ENCODE measurements at regions not wholly inside any gene's neighbourhood (a gene's known extent, or its start where the extent isn't known, plus 50 kb on each side); places are given as distances from the start of the nearest gene placed in this dataset.

DNA sequence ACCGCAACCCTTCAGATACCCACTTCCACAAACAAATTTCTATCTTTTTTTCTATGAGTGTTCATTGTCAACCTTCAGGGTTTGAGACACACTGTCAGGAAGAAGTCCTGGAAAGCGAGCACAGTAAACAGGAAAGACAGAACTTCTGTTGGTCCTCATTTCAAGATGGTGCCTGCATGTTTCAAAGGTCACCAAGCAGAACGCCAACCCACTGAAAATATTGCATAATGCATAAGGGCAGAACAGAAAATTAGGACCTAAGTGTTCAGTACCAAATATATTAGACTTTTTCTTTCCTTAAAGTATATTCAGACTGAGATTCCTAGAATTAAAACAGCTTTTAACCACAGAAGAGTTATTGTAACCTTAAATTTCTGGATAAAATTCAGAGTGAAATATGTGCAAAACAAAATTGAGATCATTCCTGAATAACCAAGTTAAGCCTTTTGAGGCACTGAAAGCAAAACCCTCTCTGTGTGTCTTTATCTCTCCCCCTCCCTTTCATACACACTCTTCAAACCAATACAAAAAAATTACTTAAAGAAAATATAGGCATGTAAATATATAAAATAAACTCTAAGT is 387.8 kb upstream of the THBS1 start:
- Histone ChIP-seq H3K4me3 (ENCODE audit: low read length) (no peak overlapping the region), H3K4me1 (ENCODE audit: control insufficient read depth, low read length) (no peaks in the 10 kb centered on the region), H3K36me3 (ENCODE audit: control insufficient read depth, low read length) (no peaks in the 10 kb centered on the region), H4K20me1 (ENCODE audit: control insufficient read depth, insufficient read depth, low read depth, low read length) (no peaks in the 10 kb centered on the region), H3K27ac (ENCODE audit: low read depth, low read length) (no peak overlapping the region), H3F3A (ENCODE audit: control insufficient read depth, insufficient read depth) (no peaks in the 10 kb centered on the region), H3K9me2 (replicated peaks; ENCODE audit: control insufficient read depth, low read length) (no peaks in the 10 kb centered on the region), H3K27me3 (ENCODE audit: control insufficient read depth, low read length) (no peaks in the 10 kb centered on the region), H3K4me2 (ENCODE audit: low read length) (no peak overlapping the region), H3K79me2 (ENCODE audit: control insufficient read depth, low read length) (no peaks in the 10 kb centered on the region), H3K9me3 (ENCODE audit: control insufficient read depth, insufficient read depth, low read length) (no peaks in the 10 kb centered on the region)
- TF ChIP-seq CTCF (IDR thresholded peaks at IDR 0.05; ENCODE audit: low read depth, low read length, poor library complexity, severe bottlenecking) (no peak), EZH2phosphoT487 (IDR thresholded peaks at IDR 0.05; ENCODE audit: borderline replicate concordance, low read length) (no peak)

- no peaks in the 10 kb centered on the region for H4K20me1 ChIP-seq (ENCODE audit: control insufficient read depth, insufficient read depth, low read depth, low read length)
- no peaks in the 10 kb centered on the region for H3K9me3 ChIP-seq (ENCODE audit: control insufficient read depth, insufficient read depth, low read length)
- no peaks in the 10 kb centered on the region for H3K27me3 ChIP-seq (ENCODE audit: control insufficient read depth, low read length)
- H3F3A ChIP-seq (ENCODE audit: control insufficient read depth, insufficient read depth), result no peaks in the 10 kb centered on the region
- H3K36me3 ChIP-seq (ENCODE audit: control insufficient read depth, low read length), result no peaks in the 10 kb centered on the region
- H3K4me3 ChIP-seq (ENCODE audit: low read length), result no peak overlapping the region
- no peak overlapping the region for H3K4me2 ChIP-seq (ENCODE audit: low read length)
- TF ChIP-seq CTCF (IDR thresholded peaks at IDR 0.05; ENCODE audit: low read depth, low read length, poor library complexity, severe bottlenecking), result no peak
- no peak for TF ChIP-seq EZH2phosphoT487 (IDR thresholded peaks at IDR 0.05; ENCODE audit: borderline replicate concordance, low read length)
- no peaks in the 10 kb centered on the region for H3K9me2 ChIP-seq (replicated peaks; ENCODE audit: control insufficient read depth, low read length)
- H3K79me2 ChIP-seq (ENCODE audit: control insufficient read depth, low read length), result no peaks in the 10 kb centered on the region
- H3K4me1 ChIP-seq (ENCODE audit: control insufficient read depth, low read length), result no peaks in the 10 kb centered on the region
- no peak overlapping the region for H3K27ac ChIP-seq (ENCODE audit: low read depth, low read length)
These were observed 387.3 kb upstream of the THBS1 start for GRCh38 chr15:39193611-39194010.

- no peak overlapping the region for H3K27ac ChIP-seq (ENCODE audit: low read depth, low read length)
- no peaks in the 10 kb centered on the region for H3K79me2 ChIP-seq (ENCODE audit: control insufficient read depth, low read length)
- no peaks in the 10 kb centered on the region for H3K27me3 ChIP-seq (ENCODE audit: control insufficient read depth, low read length)
- no peaks in the 10 kb centered on the region for H3K9me3 ChIP-seq (ENCODE audit: control insufficient read depth, insufficient read depth, low read length)
- H3K36me3 ChIP-seq (ENCODE audit: control insufficient read depth, low read length), result no peaks in the 10 kb centered on the region
- no peak overlapping the region for H3K4me3 ChIP-seq (ENCODE audit: low read length)
- no peaks in the 10 kb centered on the region for H3F3A ChIP-seq (ENCODE audit: control insufficient read depth, insufficient read depth)
- no peak overlapping the region for H3K4me2 ChIP-seq (ENCODE audit: low read length)
- no peaks in the 10 kb centered on the region for H3K9me2 ChIP-seq (replicated peaks; ENCODE audit: control insufficient read depth, low read length)
- no peak for TF ChIP-seq EZH2phosphoT487 (IDR thresholded peaks at IDR 0.05; ENCODE audit: borderline replicate concordance, low read length)
- no peak for TF ChIP-seq CTCF (IDR thresholded peaks at IDR 0.05; ENCODE audit: low read depth, low read length, poor library complexity, severe bottlenecking)
- no peaks in the 10 kb centered on the region for H3K4me1 ChIP-seq (ENCODE audit: control insufficient read depth, low read length)
- H4K20me1 ChIP-seq (ENCODE audit: control insufficient read depth, insufficient read depth, low read depth, low read length), result no peaks in the 10 kb centered on the region
These were observed 386.6 kb upstream of the THBS1 start for GRCh38 chr15:39194106-39194830.
